22Rv1 (cell line): ENCODE measurements at regions not wholly inside any gene's neighbourhood (a gene's known extent, or its start where the extent isn't known, plus 50 kb on each side); places are given as distances from the start of the nearest gene placed in this dataset.

ENCODE experiments used
- CTCF ChIP-seq: fragments of 450-650 bp; IDR thresholded peaks from 2 replicates; pipeline ENCODE4 v1.5.1; 2017; ENCODE audit warnings: mild to moderate bottlenecking
- ZFX ChIP-seq: fragments of 450-650 bp; IDR thresholded peaks from 2 replicates; pipeline ENCODE4 v1.6.1; 2017; ENCODE audit warnings: antibody characterized with exemption, borderline replicate concordance

GRCh38 chr15:70375006-70375431 lies 277.3 kb upstream of the TLE3 start:
- TF ChIP-seq CTCF, result no peak
- no peak for TF ChIP-seq ZFX
